Lower leg skin (tissue), 3 donors: ENCODE measurements at regions not wholly inside any gene's neighbourhood (a gene's known extent, or its start where the extent isn't known, plus 50 kb on each side); places are given as distances from the start of the nearest gene placed in this dataset.

Source experiments
- POLR2A ChIP-seq, 2 donors: fragments of 450-650 bp; IDR thresholded peaks; one replicate each; pipeline ENCODE4 v1.6.1; 2016 to 2017; ENCODE audit warnings: antibody characterized with exemption in 2 of 2, mild to moderate bottlenecking in 1 of 2, moderate library complexity in 1 of 2
- TF ChIP-seq, protein P1 (sequence below), 3 donors: fragments of 450-650 bp; IDR thresholded peaks; one replicate each; pipeline ENCODE4 v1.5.1; 2016; ENCODE audit warnings: antibody characterized with exemption in 3 of 3, mild to moderate bottlenecking in 3 of 3, moderate library complexity in 2 of 3

GRCh38 chr10:89138755-89139490 lies 68.2 kb downstream of the CH25H start:
- TF ChIP-seq, protein P1, sequence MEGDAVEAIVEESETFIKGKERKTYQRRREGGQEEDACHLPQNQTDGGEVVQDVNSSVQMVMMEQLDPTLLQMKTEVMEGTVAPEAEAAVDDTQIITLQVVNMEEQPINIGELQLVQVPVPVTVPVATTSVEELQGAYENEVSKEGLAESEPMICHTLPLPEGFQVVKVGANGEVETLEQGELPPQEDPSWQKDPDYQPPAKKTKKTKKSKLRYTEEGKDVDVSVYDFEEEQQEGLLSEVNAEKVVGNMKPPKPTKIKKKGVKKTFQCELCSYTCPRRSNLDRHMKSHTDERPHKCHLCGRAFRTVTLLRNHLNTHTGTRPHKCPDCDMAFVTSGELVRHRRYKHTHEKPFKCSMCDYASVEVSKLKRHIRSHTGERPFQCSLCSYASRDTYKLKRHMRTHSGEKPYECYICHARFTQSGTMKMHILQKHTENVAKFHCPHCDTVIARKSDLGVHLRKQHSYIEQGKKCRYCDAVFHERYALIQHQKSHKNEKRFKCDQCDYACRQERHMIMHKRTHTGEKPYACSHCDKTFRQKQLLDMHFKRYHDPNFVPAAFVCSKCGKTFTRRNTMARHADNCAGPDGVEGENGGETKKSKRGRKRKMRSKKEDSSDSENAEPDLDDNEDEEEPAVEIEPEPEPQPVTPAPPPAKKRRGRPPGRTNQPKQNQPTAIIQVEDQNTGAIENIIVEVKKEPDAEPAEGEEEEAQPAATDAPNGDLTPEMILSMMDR (IDR thresholded peaks at IDR 0.05) = no peak
- no peak for TF ChIP-seq POLR2A (IDR thresholded peaks at IDR 0.05)
